ENCODE measurements at regions not wholly inside any gene's neighbourhood (a gene's known extent, or its start where the extent isn't known, plus 50 kb on each side); places are given as distances from the start of the nearest gene placed in this dataset.

DNA sequence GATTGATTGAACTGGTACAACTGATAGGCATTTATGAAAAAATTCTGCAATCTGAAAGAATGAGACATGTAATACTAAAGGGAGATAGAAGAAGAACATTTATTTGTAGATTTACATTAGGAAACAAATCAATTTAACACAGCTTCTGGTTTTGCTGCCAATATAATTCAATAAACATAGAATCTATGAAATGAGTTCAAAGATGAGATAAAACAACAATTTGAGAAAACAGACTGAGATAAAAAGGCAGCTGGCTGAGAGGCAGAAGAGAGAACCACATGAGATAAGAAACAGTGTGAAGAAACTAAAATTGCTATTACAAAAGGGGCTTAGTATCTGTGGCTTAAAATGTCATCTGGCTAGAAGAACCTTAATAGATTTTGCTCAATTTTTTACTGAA is 176.6 kb downstream of the PYDC2 start:
- TF ChIP-seq, protein P1, sequence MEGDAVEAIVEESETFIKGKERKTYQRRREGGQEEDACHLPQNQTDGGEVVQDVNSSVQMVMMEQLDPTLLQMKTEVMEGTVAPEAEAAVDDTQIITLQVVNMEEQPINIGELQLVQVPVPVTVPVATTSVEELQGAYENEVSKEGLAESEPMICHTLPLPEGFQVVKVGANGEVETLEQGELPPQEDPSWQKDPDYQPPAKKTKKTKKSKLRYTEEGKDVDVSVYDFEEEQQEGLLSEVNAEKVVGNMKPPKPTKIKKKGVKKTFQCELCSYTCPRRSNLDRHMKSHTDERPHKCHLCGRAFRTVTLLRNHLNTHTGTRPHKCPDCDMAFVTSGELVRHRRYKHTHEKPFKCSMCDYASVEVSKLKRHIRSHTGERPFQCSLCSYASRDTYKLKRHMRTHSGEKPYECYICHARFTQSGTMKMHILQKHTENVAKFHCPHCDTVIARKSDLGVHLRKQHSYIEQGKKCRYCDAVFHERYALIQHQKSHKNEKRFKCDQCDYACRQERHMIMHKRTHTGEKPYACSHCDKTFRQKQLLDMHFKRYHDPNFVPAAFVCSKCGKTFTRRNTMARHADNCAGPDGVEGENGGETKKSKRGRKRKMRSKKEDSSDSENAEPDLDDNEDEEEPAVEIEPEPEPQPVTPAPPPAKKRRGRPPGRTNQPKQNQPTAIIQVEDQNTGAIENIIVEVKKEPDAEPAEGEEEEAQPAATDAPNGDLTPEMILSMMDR (IDR thresholded peaks at IDR 0.05): no peak
- no peak for TF ChIP-seq REST (IDR thresholded peaks at IDR 0.05; ENCODE audit: insufficient read depth in 1 of 2, low read depth in 2 of 2, low read length in 1 of 2)
- no peak for TF ChIP-seq TCF7L2 (IDR thresholded peaks at IDR 0.05; ENCODE audit: low read depth, low read length)
- TF ChIP-seq POLR2AphosphoS5 (IDR thresholded peaks at IDR 0.05; ENCODE audit: low read depth, low read length): no peak

Data from Panc1 (cell line).